ACC112 (cell line): ENCODE measurements at regions not wholly inside any gene's neighbourhood (a gene's known extent, or its start where the extent isn't known, plus 50 kb on each side); places are given as distances from the start of the nearest gene placed in this dataset.
A peak's percentile ranks its signal among the peaks of the same experiment; 100 is the strongest.
"Not testable (repeated sequence)": the region's sequence is repeated elsewhere in the genome, so short reads cannot be mapped to it uniquely, and the experiment has no call there.

ENCODE experiments used
- H2AFZ ChIP-seq: fragments of 200-600 bp; sonication (generic); one replicate; pipeline ENCODE4 v1.6.0; 2017; ENCODE audit warnings: antibody characterized with exemption, low read length; ENCODE audit not compliant: unreplicated experiment
- H3K27ac ChIP-seq: fragments of 200-600 bp; sonication (generic); 2 replicates; pipeline ENCODE4 v1.5.1; 2014; ENCODE audit warnings: low read depth, mild to moderate bottlenecking, antibody characterized with exemption, low read length, moderate library complexity
- H3K27me3 ChIP-seq: fragments of 200-600 bp; sonication (generic); 2 replicates; pipeline ENCODE4 v1.6.1; 2014; ENCODE audit warnings: mild to moderate bottlenecking, antibody characterized with exemption, low read length, moderate library complexity, mixed read lengths; ENCODE audit not compliant: insufficient read depth
- H3K36me3 ChIP-seq: fragments of 200-600 bp; sonication (generic); 2 replicates; pipeline ENCODE4 v1.6.1; 2016; ENCODE audit warnings: mild to moderate bottlenecking, antibody characterized with exemption, low read length, moderate library complexity, mixed read lengths; ENCODE audit not compliant: insufficient read depth
- H3K4me1 ChIP-seq: fragments of 200-600 bp; sonication (generic); one replicate; pipeline ENCODE4 v1.6.1; 2016; ENCODE audit warnings: low read length, mixed read lengths; ENCODE audit not compliant: insufficient read depth, unreplicated experiment, control insufficient read depth
- H3K4me3 ChIP-seq: fragments of 200-600 bp; sonication (generic); 2 replicates; pipeline ENCODE4 v1.5.1; 2014; ENCODE audit warnings: mild to moderate bottlenecking, low read depth, low read length
- H3K79me2 ChIP-seq: fragments of 200-600 bp; sonication (generic); one replicate; pipeline ENCODE4 v1.6.0; 2016; ENCODE audit warnings: low read length; ENCODE audit not compliant: control insufficient read depth, unreplicated experiment, insufficient read depth

DNA sequence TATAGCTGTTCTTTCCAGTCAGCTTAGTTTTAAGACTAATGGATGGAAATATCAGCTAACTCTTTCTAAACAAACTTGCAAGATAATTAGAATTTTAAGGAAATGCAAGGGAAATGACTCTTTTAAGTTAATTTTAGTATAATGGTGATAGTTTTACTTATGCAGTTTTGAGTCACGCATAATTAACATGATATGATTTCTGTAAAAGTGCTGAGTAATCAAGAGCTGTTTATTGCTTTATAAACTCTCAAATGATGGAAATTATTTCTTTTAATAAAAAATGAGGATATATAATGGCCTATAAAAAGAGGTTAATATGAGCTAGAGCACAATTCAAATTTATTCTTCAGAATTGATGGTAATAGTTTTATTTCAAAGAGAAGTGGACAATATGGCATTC, 385.9 kb downstream of the GLUD2 start:
- H2AFZ ChIP-seq = no peak overlapping the region
- H3K36me3 ChIP-seq = no peaks in the 10 kb centered on the region
- no peaks in the 10 kb centered on the region for H3K27me3 ChIP-seq
- H3K27ac ChIP-seq = no peak overlapping the region
- H3K4me1 ChIP-seq = no peaks in the 10 kb centered on the region
- H3K79me2 ChIP-seq = no peaks in the 10 kb centered on the region
- no peak overlapping the region for H3K4me3 ChIP-seq

GRCh38 chrX:121437666-121438065, 390.3 kb downstream of the GLUD2 start:
- H3K4me1 ChIP-seq, H3K36me3 ChIP-seq, H2AFZ ChIP-seq, H3K79me2 ChIP-seq, H3K27me3 ChIP-seq, H3K27ac ChIP-seq, H3K4me3 ChIP-seq: not testable (repeated sequence)

DNA sequence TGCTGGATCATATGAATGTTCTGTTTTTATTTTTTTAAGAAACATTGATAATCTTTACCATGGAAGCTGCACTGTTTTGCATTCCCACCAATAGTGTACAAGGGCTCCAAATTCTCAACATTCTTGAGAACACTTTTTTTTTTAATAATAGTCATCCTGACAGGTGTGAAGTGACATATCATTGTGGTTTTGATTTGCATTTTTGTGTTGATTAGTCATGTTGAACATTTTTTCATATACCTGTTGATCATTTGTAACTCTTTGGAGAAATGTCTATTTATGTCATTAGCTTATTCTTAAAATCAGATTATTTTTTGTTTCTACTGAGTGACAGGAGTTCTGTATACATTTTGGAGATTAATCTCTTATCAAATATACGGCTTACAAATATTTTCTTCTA, 408.5 kb downstream of the GLUD2 start:
- no peaks in the 10 kb centered on the region for H3K36me3 ChIP-seq
- no peaks in the 10 kb centered on the region for H3K4me1 ChIP-seq
- no peak overlapping the region for H3K4me3 ChIP-seq
- H3K79me2 ChIP-seq = no peaks in the 10 kb centered on the region
- no peaks in the 10 kb centered on the region for H3K27me3 ChIP-seq
- H3K27ac ChIP-seq = no peak overlapping the region
- H2AFZ ChIP-seq = no peak overlapping the region

- no peaks in the 10 kb centered on the region for H3K36me3 ChIP-seq
- no peak overlapping the region for H3K27ac ChIP-seq
- H3K79me2 ChIP-seq = no peaks in the 10 kb centered on the region
- H3K4me3 ChIP-seq = peak overlapping the region; percentile 16; the same call in 1 of the 2 replicates
- no peaks in the 10 kb centered on the region for H3K27me3 ChIP-seq
- H2AFZ ChIP-seq = no peak overlapping the region
- H3K4me1 ChIP-seq = no peaks in the 10 kb centered on the region
Observed at GRCh38 chrX:121456315-121456714, 408.9 kb downstream of the GLUD2 start.

DNA sequence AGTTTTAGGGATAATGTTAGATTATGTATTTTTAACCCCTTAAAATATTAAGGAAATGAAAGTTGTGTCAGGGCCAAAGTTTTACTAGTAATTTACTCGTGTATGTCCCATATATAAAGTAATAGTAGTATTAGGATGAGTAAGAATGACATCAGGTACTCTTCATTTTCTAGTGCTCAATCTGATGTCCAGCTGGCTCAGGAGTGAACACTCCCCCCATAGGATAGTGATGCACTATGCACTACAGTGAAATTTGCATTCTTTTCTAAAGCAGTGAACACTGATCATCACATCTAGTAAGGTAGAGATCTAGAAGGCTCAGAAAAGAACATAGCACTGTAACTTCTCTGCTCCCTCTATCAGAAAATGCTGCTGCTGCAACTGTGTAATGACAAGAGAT, 409.7 kb downstream of the GLUD2 start:
- no peaks in the 10 kb centered on the region for H3K4me1 ChIP-seq
- H2AFZ ChIP-seq = no peak overlapping the region
- no peaks in the 10 kb centered on the region for H3K36me3 ChIP-seq
- H3K27ac ChIP-seq = no peak overlapping the region
- H3K4me3 ChIP-seq = no peak overlapping the region
- H3K79me2 ChIP-seq = no peaks in the 10 kb centered on the region
- H3K27me3 ChIP-seq = no peaks in the 10 kb centered on the region

GRCh38 chrX:121479406-121479805, 432.0 kb downstream of the GLUD2 start:
- Histone ChIP-seq H3K4me3 (no peak overlapping the region), H3K4me1 (no peaks in the 10 kb centered on the region), H3K27ac (no peak overlapping the region), H3K36me3 (no peaks in the 10 kb centered on the region), H3K79me2 (no peaks in the 10 kb centered on the region), H2AFZ (no peak overlapping the region), H3K27me3 (no peaks in the 10 kb centered on the region)

GRCh38 chrX:121496966-121497365, 449.6 kb downstream of the GLUD2 start:
- Histone ChIP-seq H3K79me2 (no peaks in the 10 kb centered on the region), H3K27ac (no peak overlapping the region), H3K4me3 (no peak overlapping the region), H3K4me1 (no peaks in the 10 kb centered on the region), H3K36me3 (no peaks in the 10 kb centered on the region), H2AFZ (no peak overlapping the region), H3K27me3 (no peaks in the 10 kb centered on the region)

GRCh38 chrX:121504153-121504552, 456.7 kb downstream of the GLUD2 start:
- Histone ChIP-seq H2AFZ (no peak overlapping the region), H3K4me3 (no peak overlapping the region), H3K36me3 (no peaks in the 10 kb centered on the region), H3K79me2 (no peaks in the 10 kb centered on the region), H3K27me3 (no peaks in the 10 kb centered on the region), H3K27ac (no peak overlapping the region), H3K4me1 (no peaks in the 10 kb centered on the region)

DNA sequence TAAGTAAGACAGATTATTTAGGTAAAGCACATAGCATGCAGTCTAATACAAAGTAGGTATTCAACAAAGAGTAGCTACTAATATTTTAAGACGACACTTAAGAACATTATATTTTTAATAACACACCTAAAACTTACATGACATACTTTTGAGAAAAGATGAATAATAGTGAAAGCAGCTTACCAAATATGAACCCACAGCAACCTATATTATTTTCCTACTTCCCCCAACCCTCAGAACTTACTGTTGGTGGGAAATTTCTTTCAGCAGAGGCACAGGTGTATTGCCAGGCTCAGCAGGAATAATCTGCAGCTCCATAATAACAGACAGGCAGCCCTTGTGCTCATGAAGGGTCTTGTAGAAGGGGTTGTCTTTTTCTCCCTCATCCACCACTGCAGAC, 498.9 kb downstream of the GLUD2 start:
- Histone ChIP-seq H3K27me3 (no peaks in the 10 kb centered on the region), H3K36me3 (no peaks in the 10 kb centered on the region), H3K79me2 (no peaks in the 10 kb centered on the region), H2AFZ (no peak overlapping the region), H3K4me1 (no peaks in the 10 kb centered on the region), H3K27ac (no peak overlapping the region), H3K4me3 (no peak overlapping the region)

DNA sequence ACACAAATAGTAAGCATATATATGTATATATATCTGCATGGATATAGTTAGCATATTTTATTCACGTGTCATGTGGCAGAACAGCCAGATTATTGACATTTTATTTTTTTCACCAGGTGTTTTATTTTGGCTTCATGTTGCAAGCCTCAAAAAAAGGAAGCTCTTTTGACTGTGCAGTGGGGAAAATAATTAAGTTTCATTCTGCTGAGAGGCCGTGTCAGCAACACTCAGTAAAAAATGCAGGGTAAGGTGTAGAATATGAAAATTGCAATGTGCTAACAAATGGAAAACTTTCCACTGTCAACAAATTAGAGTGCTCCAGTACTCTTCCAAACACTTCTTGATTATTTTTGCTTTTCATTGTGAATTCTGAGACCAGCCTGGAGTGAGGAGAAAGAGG, 511.5 kb downstream of the GLUD2 start:
- Histone ChIP-seq H3K36me3 (no peaks in the 10 kb centered on the region), H3K79me2 (no peaks in the 10 kb centered on the region), H3K4me3 (no peak overlapping the region), H2AFZ (peak overlapping the region; percentile 14), H3K27me3 (no peaks in the 10 kb centered on the region), H3K27ac (no peak overlapping the region), H3K4me1 (no peaks in the 10 kb centered on the region)

DNA sequence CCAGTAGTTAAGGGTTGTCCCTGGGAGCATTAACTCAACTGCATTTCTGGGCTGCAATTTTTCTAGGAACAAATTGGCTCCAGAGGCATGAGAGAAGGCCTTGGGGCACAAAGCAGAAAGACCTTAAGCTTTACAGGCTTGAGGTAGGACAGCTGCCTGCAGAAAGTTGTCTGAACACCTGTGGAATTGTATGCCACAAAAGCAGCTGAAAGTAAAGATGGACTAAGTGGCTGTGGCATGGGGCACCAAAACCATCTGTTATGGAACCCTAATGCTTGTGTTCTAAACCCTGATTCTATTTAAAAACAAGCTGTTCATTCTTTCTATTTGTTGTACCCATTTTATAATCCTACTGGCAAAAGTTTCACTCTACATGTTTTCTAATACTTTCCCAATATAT, 515.2 kb downstream of the GLUD2 start:
- Histone ChIP-seq H3K27me3 (no peaks in the 10 kb centered on the region), H3K4me3 (no peak overlapping the region), H3K79me2 (no peaks in the 10 kb centered on the region), H2AFZ (no peak overlapping the region), H3K4me1 (no peaks in the 10 kb centered on the region), H3K27ac (no peak overlapping the region), H3K36me3 (no peaks in the 10 kb centered on the region)

DNA sequence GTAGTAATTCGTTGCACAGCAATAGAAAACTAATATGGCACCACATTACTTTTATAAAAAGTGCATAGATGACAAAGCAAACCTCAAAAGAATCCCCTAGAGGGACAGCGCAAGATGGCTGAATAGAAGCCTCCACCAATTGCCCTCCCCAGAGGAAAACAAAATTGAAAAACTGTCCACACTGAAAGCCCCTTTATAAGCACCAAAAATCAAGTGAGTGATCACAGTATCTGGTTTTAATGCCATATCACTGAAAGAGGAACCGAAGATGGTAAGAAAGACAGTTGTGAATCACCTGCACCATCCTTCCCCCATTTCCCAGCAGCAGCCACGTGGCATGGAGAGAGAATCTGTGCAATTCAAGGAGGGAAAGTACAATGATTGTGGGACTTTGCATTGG, 522.2 kb downstream of the GLUD2 start:
- Histone ChIP-seq H3K4me1 (no peaks in the 10 kb centered on the region), H3K27ac (no peak overlapping the region), H3K27me3 (no peaks in the 10 kb centered on the region), H2AFZ (no peak overlapping the region), H3K4me3 (no peak overlapping the region), H3K79me2 (no peaks in the 10 kb centered on the region), H3K36me3 (no peaks in the 10 kb centered on the region)
